Hepatocyte (in vitro differentiated cells): ENCODE measurements at regions not wholly inside any gene's neighbourhood (a gene's known extent, or its start where the extent isn't known, plus 50 kb on each side); places are given as distances from the start of the nearest gene placed in this dataset.

Source experiments
- DNase-seq: peaks from one replicate; pipeline ENCODE4 v3.0.0-alpha.2; 2016; ENCODE audit warnings: low spot score
- H2AFZ ChIP-seq: fragments of 200-600 bp; sonication (generic); 2 replicates; pipeline ENCODE4 v1.6.0; 2016; ENCODE audit warnings: antibody characterized with exemption, mild to moderate bottlenecking
- H3K27ac ChIP-seq: fragments of 200-600 bp; sonication (generic); 2 replicates; pipeline ENCODE4 v1.5.1; 2016; ENCODE audit warnings: mild to moderate bottlenecking
- H3K27me3 ChIP-seq: fragments of 200-600 bp; sonication (generic); 2 replicates; pipeline ENCODE4 v1.6.1; 2016
- H3K36me3 ChIP-seq: fragments of 200-600 bp; sonication (generic); replicated peaks from 2 replicates; pipeline ENCODE4 v1.5.1; 2016; ENCODE audit warnings: low read depth; ENCODE audit not compliant: insufficient read depth
- H3K4me1 ChIP-seq: fragments of 200-600 bp; sonication (generic); 2 replicates; pipeline ENCODE4 v1.5.1; 2016; ENCODE audit warnings: mild to moderate bottlenecking, moderate library complexity; ENCODE audit not compliant: insufficient read depth
- H3K4me2 ChIP-seq: fragments of 200-600 bp; sonication (generic); 2 replicates; pipeline ENCODE4 v1.6.0; 2016
- H3K4me3 ChIP-seq: fragments of 200-600 bp; sonication (generic); 2 replicates; pipeline ENCODE4 v1.5.1; 2016; ENCODE audit warnings: mild to moderate bottlenecking
- H3K79me2 ChIP-seq: fragments of 200-600 bp; sonication (generic); 2 replicates; pipeline ENCODE4 v1.6.0; 2017; ENCODE audit warnings: mild to moderate bottlenecking
- H3K9me2 ChIP-seq: fragments of 200-600 bp; sonication (generic); replicated peaks from 2 replicates; pipeline ENCODE4 v1.6.0; 2017; ENCODE audit warnings: mild to moderate bottlenecking; ENCODE audit not compliant: insufficient read depth
- H3K9me3 ChIP-seq: fragments of 200-600 bp; sonication (generic); 2 replicates; pipeline ENCODE4 v1.5.1; 2016; ENCODE audit warnings: low read depth, mild to moderate bottlenecking
- H4K20me1 ChIP-seq: fragments of 200-600 bp; sonication (generic); 2 replicates; pipeline ENCODE4 v1.6.0; 2016; ENCODE audit warnings: mild to moderate bottlenecking; ENCODE audit not compliant: insufficient read depth, poor library complexity, severe bottlenecking
- CTCF ChIP-seq: fragments of 200-600 bp; sonication (generic); IDR thresholded peaks from 2 replicates; pipeline ENCODE4 v1.5.1; 2016; ENCODE audit warnings: antibody characterized with exemption, mild to moderate bottlenecking; ENCODE audit not compliant: poor library complexity
- EZH2 ChIP-seq: fragments of 200-600 bp; sonication (generic); IDR thresholded peaks from 2 replicates; pipeline ENCODE4 v1.6.1; 2016; ENCODE audit warnings: antibody characterized with exemption, mild to moderate bottlenecking, borderline replicate concordance
- EZH2phosphoT487 ChIP-seq: fragments of 200-600 bp; sonication (generic); IDR thresholded peaks from one replicate; pipeline ENCODE4 v1.6.1; 2018; ENCODE audit warnings: antibody characterized with exemption, mild to moderate bottlenecking, low read depth, moderate library complexity; ENCODE audit not compliant: unreplicated experiment, severe bottlenecking
- WGBS: methylation state at CpG from one replicate; pipeline ENCODE4 v1.1.6; 2016; ENCODE audit warnings: low lambda C conversion rate; ENCODE audit errors: missing lambda C conversion rate; 5-methylcytosine and 5-hydroxymethylcytosine counted together

- Histone ChIP-seq H3K4me3 (no peak overlapping the region), H4K20me1 (no peaks in the 10 kb centered on the region), H3K79me2 (no peaks in the 10 kb centered on the region), H3K9me3 (no peaks in the 10 kb centered on the region), H3K27ac (no peak overlapping the region), H3K4me2 (no peak overlapping the region), H3K4me1 (no peaks in the 10 kb centered on the region), H2AFZ (no peak overlapping the region), H3K27me3 (no peaks in the 10 kb centered on the region), H3K36me3 (no peaks in the 10 kb centered on the region), H3K9me2 (no peaks in the 10 kb centered on the region)
- TF ChIP-seq CTCF = no peak
- no peak for TF ChIP-seq EZH2
- no peak for TF ChIP-seq EZH2phosphoT487
- DNase-seq = no peak
- 69% methylated on average over 4 of the region's 4 CpGs for WGBS
Measured at GRCh38 chr5:155872629-155873220, 454.2 kb upstream of the SGCD start.

- H3K9me2 ChIP-seq = no peaks in the 10 kb centered on the region
- no peaks in the 10 kb centered on the region for H4K20me1 ChIP-seq
- H2AFZ ChIP-seq = no peak overlapping the region
- no peak for DNase-seq
- H3K79me2 ChIP-seq = no peaks in the 10 kb centered on the region
- H3K27ac ChIP-seq = no peak overlapping the region
- H3K9me3 ChIP-seq = no peaks in the 10 kb centered on the region
- H3K4me1 ChIP-seq = no peaks in the 10 kb centered on the region
- TF ChIP-seq EZH2phosphoT487 = no peak
- no peak for TF ChIP-seq CTCF
- no peak for TF ChIP-seq EZH2
- no peaks in the 10 kb centered on the region for H3K36me3 ChIP-seq
- WGBS = 58% methylated on average over 6 of the region's 6 CpGs
- no peaks in the 10 kb centered on the region for H3K27me3 ChIP-seq
- no peak overlapping the region for H3K4me2 ChIP-seq
- H3K4me3 ChIP-seq = no peak overlapping the region
Measured at GRCh38 chr5:155878991-155879575, 447.9 kb upstream of the SGCD start.

GRCh38 chr5:155884041-155884440, 442.9 kb upstream of the SGCD start:
- TF ChIP-seq EZH2 (no peak), CTCF (no peak)
- Histone ChIP-seq H3K4me3 (no peak overlapping the region), H3K4me1 (no peaks in the 10 kb centered on the region), H3K36me3 (no peaks in the 10 kb centered on the region), H3K9me2 (no peaks in the 10 kb centered on the region), H3K9me3 (no peaks in the 10 kb centered on the region), H3K79me2 (no peaks in the 10 kb centered on the region), H3K27me3 (peaks cover 4% of the 10 kb centered on the region), H3K4me2 (no peak overlapping the region), H2AFZ (no peak overlapping the region), H4K20me1 (no peaks in the 10 kb centered on the region), H3K27ac (no peak overlapping the region)
- whole genome bisulfite sequencing = 13% methylated on average over 6 of the region's 6 CpGs
- peak; percentile 33 for DNase-seq
